H1 (cell line): ENCODE measurements at regions not wholly inside any gene's neighbourhood (a gene's known extent, or its start where the extent isn't known, plus 50 kb on each side); places are given as distances from the start of the nearest gene placed in this dataset.

Experiments
- CTCF ChIA-PET: fragments of 300-600 bp; sonication (Branson Sonifier 250); formaldehyde crosslinking; loops from one replicate; lab custom pipeline; 2021; ENCODE audit not compliant: partially characterized antibody; lab: Charles Lee
- POLR2A ChIA-PET: fragments of 300-600 bp; sonication (Branson Sonifier 250); formaldehyde crosslinking; loops from one replicate; lab custom pipeline; 2021; ENCODE audit warnings: inconsistent platforms; ENCODE audit not compliant: partially characterized antibody; lab: Charles Lee
- DNase-seq, 2 experiments: peaks; one replicate each; pipeline versions ENCODE4 v3.0.0 to v3.0.0-alpha.2; 2010 to 2022; ENCODE audit warnings: low spot score in 2 of 2, low read depth in 1 of 2, mixed read lengths in 1 of 2
- FAIRE-seq: peaks from 2 replicates; lab custom pipeline; 2011; peaks lifted over from hg19 to GRCh38; lab: Jason Lieb, UNC
- H2AFZ ChIP-seq: 2 replicates; pipeline ENCODE4 v1.8.1; 2012; ENCODE audit warnings: low read length, inconsistent platforms
- H2AK5ac ChIP-seq: 2 replicates; pipeline ENCODE4 v1.6.1; 2013; ENCODE audit warnings: low read depth, low read length
- H2BK120ac ChIP-seq: replicated peaks from 2 replicates; pipeline ENCODE3; 2013; ENCODE audit warnings: low read depth, low read length, inconsistent platforms
- H2BK12ac ChIP-seq: 2 replicates; pipeline ENCODE4 v1.6.1; 2013; ENCODE audit warnings: low read depth, low read length
- H2BK15ac ChIP-seq: 2 replicates; pipeline ENCODE4 v1.6.1; 2013; ENCODE audit warnings: low read length
- H2BK20ac ChIP-seq: 2 replicates; pipeline ENCODE4 v1.6.1; 2013; ENCODE audit warnings: low read length
- H2BK5ac ChIP-seq: 2 replicates; pipeline ENCODE4 v1.6.1; 2013; ENCODE audit warnings: low read depth, low read length
- H3K14ac ChIP-seq: 2 replicates; pipeline ENCODE4 v1.6.1; 2013; ENCODE audit warnings: inconsistent platforms; ENCODE audit not compliant: insufficient read length
- H3K18ac ChIP-seq: 2 replicates; pipeline ENCODE4 v1.6.1; 2013; ENCODE audit warnings: low read length; ENCODE audit errors: extremely low read depth
- H3K23ac ChIP-seq: 2 replicates; pipeline ENCODE4 v1.6.1; 2013; ENCODE audit warnings: inconsistent platforms; ENCODE audit not compliant: insufficient read length
- H3K23me2 ChIP-seq: 2 replicates; pipeline ENCODE4 v1.6.1; 2013; ENCODE audit warnings: low read depth, low read length
- H3K27ac ChIP-seq: 2 replicates; pipeline ENCODE4 v1.6.1; 2011; ENCODE audit warnings: low read depth, low read length, inconsistent platforms
- H3K27me3 ChIP-seq, 4 experiments: replicated peaks in 1 of 4; 1 replicate in 1 of 4; 2 replicates in 3 of 4; pipeline versions ENCODE4 v1.6.1 to v1.8.1; 2011 to 2013; ENCODE audit warnings: low read length in 3 of 4, mild to moderate bottlenecking in 3 of 4, inconsistent platforms in 2 of 4, mixed read lengths in 2 of 4, moderate library complexity in 1 of 4; ENCODE audit not compliant: control insufficient read depth in 3 of 4, insufficient read depth in 3 of 4; ENCODE audit errors: extremely low read depth in 1 of 4
- H3K36me3 ChIP-seq, 4 experiments: 2 replicates each; pipeline versions ENCODE4 v1.6.1 to v1.8.1; 2011 to 2013; ENCODE audit warnings: mild to moderate bottlenecking in 4 of 4, low read length in 3 of 4, moderate library complexity in 2 of 4, control low read depth in 1 of 4, inconsistent platforms in 1 of 4; ENCODE audit not compliant: insufficient read depth in 4 of 4, control insufficient read depth in 2 of 4
- H3K4ac ChIP-seq: replicated peaks from 2 replicates; pipeline ENCODE3; 2013; ENCODE audit warnings: low read length, low read depth, mixed read lengths, inconsistent platforms; ENCODE audit not compliant: insufficient read length
- H3K4me1 ChIP-seq, 4 experiments: replicated peaks in 1 of 4; 1 replicate in 1 of 4; 2 replicates in 3 of 4; pipeline versions ENCODE4 v1.6.1 to v1.8.1; 2011 to 2013; ENCODE audit warnings: low read length in 3 of 4, inconsistent platforms in 2 of 4, mixed read lengths in 1 of 4; ENCODE audit not compliant: insufficient read depth in 4 of 4, control insufficient read depth in 3 of 4
- H3K4me2 ChIP-seq, 2 experiments: 2 replicates each; pipeline versions ENCODE4 v1.6.1 to v1.8.1; 2011 to 2013; ENCODE audit warnings: low read depth in 2 of 2, low read length in 2 of 2, control low read depth in 1 of 2, inconsistent platforms in 1 of 2, mild to moderate bottlenecking in 1 of 2; ENCODE audit not compliant: insufficient read depth in 1 of 2
- H3K4me3 ChIP-seq, 4 experiments: fragments of 200-600, 300-600 bp in 1 of 4; sonication (generic), shearing (Covaris generic), sonication (Bioruptor Twin) in 1 of 4; 2 replicates each; pipeline versions ENCODE4 v1.5.1 to v1.8.1; 2011 to 2016; ENCODE audit warnings: low read length in 4 of 4, low read depth in 3 of 4, control low read depth in 2 of 4, inconsistent platforms in 2 of 4, mild to moderate bottlenecking in 2 of 4, mixed read lengths in 1 of 4, moderate library complexity in 1 of 4; ENCODE audit not compliant: insufficient read depth in 2 of 4; ENCODE audit errors: extremely low read depth in 1 of 4
- H3K56ac ChIP-seq: replicated peaks from 2 replicates; pipeline ENCODE3; 2013; ENCODE audit warnings: low read depth, mild to moderate bottlenecking, mixed read lengths, low read length, inconsistent platforms; ENCODE audit not compliant: insufficient read length
- H3K79me1 ChIP-seq: 2 replicates; pipeline ENCODE4 v1.6.1; 2013; ENCODE audit warnings: low read depth, low read length, control low read depth
- H3K79me2 ChIP-seq, 2 experiments: 2 replicates each; pipeline versions ENCODE4 v1.6.1 to v1.8.1; 2012 to 2013; ENCODE audit warnings: low read length in 2 of 2, mild to moderate bottlenecking in 2 of 2, inconsistent platforms in 1 of 2; ENCODE audit not compliant: insufficient read depth in 2 of 2, control insufficient read depth in 1 of 2
- H3K9ac ChIP-seq, 4 experiments: replicated peaks in 1 of 4; 1 replicate in 1 of 4; 2 replicates in 3 of 4; pipeline versions ENCODE4 v1.6.1 to v1.8.1; 2011 to 2013; ENCODE audit warnings: low read depth in 3 of 4, low read length in 3 of 4, control low read depth in 2 of 4, mild to moderate bottlenecking in 2 of 4, moderate library complexity in 2 of 4, inconsistent platforms in 1 of 4; ENCODE audit errors: extremely low read depth in 1 of 4
- H3K9me3 ChIP-seq, 2 experiments: 2 replicates each; pipeline versions ENCODE4 v1.6.1 to v1.8.1; 2012 to 2013; ENCODE audit warnings: mild to moderate bottlenecking in 2 of 2, moderate library complexity in 2 of 2, control low read depth in 1 of 2, inconsistent platforms in 1 of 2, low read depth in 1 of 2, low read length in 1 of 2, mixed read lengths in 1 of 2; ENCODE audit not compliant: insufficient read depth in 2 of 2
- H4K20me1 ChIP-seq, 2 experiments: replicated peaks in 1 of 2; 2 replicates each; pipeline versions ENCODE3 to v1.8.1; 2011 to 2013; ENCODE audit warnings: inconsistent platforms in 2 of 2, low read length in 2 of 2, mild to moderate bottlenecking in 1 of 2; ENCODE audit not compliant: insufficient read depth in 2 of 2, control insufficient read depth in 1 of 2
- H4K5ac ChIP-seq: 2 replicates; pipeline ENCODE4 v1.6.1; 2013; ENCODE audit warnings: low read length, low read depth, mixed read lengths, inconsistent platforms; ENCODE audit not compliant: insufficient read length
- H4K8ac ChIP-seq: 2 replicates; pipeline ENCODE4 v1.8.0; 2013; ENCODE audit warnings: mild to moderate bottlenecking, moderate library complexity, low read length, inconsistent platforms; ENCODE audit not compliant: insufficient read depth; ENCODE audit errors: extremely low read depth
- H4K91ac ChIP-seq: replicated peaks from 2 replicates; pipeline ENCODE3; 2013; ENCODE audit warnings: low read length, mixed read lengths, inconsistent platforms; ENCODE audit not compliant: insufficient read length
- EP300 ChIP-seq, 2 experiments: IDR thresholded peaks; 1 replicate in 1 of 2; 2 replicates in 1 of 2; pipeline ENCODE4 v1.6.1; 2011 to 2012; ENCODE audit warnings: low read depth in 2 of 2, low read length in 2 of 2, mild to moderate bottlenecking in 2 of 2, borderline replicate concordance in 1 of 2, inconsistent platforms in 1 of 2, moderate library complexity in 1 of 2
- JUND ChIP-seq: IDR thresholded peaks from 2 replicates; pipeline ENCODE4 v1.6.1; 2011; ENCODE audit warnings: mild to moderate bottlenecking, improper control_type of control experiment, low read length
- POLR2AphosphoS5 ChIP-seq: IDR thresholded peaks from 2 replicates; pipeline ENCODE4 v1.6.1; 2011; ENCODE audit warnings: low read depth, low read length
- RFX5 ChIP-seq: IDR thresholded peaks from 2 replicates; pipeline ENCODE4 v1.6.1; 2011; ENCODE audit warnings: low read depth, low read length, improper control_type of control experiment, borderline replicate concordance
- SIRT6 ChIP-seq: IDR thresholded peaks from one replicate; pipeline ENCODE4 v1.7.1; 2012; ENCODE audit warnings: low read length, inconsistent platforms
- SP4 ChIP-seq: IDR thresholded peaks from 2 replicates; pipeline ENCODE4 v1.6.1; 2012; ENCODE audit warnings: low read length, inconsistent platforms
- WGBS, 2 experiments: shearing (Covaris generic) in 1 of 2; methylation state at CpG; one replicate each; pipeline versions ENCODE4 v1.1.6 to v1.1.7; 2013 to 2015; ENCODE audit warnings: low lambda C conversion rate in 2 of 2, mixed read lengths in 2 of 2, inconsistent platforms in 1 of 2, low coverage in 1 of 2, missing lambda C conversion rate in 1 of 2; ENCODE audit not compliant: insufficient replicate concordance in 2 of 2, insufficient coverage in 1 of 2, insufficient read length in 1 of 2; ENCODE audit errors: extremely low coverage in 1 of 2, missing lambda C conversion rate in 1 of 2; 5-methylcytosine and 5-hydroxymethylcytosine counted together
- TF ChIP-seq, protein P1 (sequence below): IDR thresholded peaks from 2 replicates; pipeline ENCODE4 v1.6.1; 2012; ENCODE audit warnings: inconsistent platforms

DNA sequence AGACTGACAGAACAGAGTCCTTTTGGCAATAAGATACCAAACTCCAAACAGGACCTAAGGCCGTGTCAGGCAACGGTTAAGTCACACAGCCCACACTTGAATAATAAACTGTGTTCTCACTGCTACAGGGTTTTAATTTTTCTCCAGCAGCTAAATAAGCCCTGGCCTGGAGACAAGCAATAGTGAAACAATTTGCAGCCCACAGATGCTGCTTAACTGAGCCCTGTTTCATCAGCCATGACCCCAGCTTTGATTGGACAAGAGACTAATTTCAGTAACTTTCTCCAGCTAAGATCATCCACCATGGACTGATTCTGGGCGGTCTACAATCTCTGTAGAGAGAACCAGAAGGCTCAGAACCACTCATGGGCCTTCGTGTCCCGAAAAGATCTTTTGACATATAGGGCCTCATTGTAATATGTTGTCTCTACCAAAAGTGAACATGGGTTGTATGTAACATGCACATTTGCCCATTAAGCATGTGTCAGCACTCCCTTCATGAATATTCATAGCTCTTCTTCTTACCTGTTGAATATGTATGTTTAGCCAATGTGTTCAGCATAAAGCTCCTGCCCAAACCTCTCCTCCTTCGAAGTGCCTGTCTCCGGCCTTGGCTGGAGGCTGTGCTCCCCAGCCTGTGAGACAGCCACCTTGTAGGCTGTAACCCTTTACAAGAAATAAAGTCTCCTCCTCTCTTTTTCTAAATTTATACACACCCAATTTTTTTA is 223.1 kb upstream of the AKR1E2 start:
- WGBS, 2 experiments = 84% methylated on average over 7 of the region's 7 CpGs; no CpG with 5 or more reads in 1 of the 2 experiments
- H2BK20ac ChIP-seq = no peak overlapping the region
- H4K8ac ChIP-seq = no peak overlapping the region
- H3K27ac ChIP-seq = no peak overlapping the region
- H3K79me1 ChIP-seq = no peaks in the 10 kb centered on the region
- H3K79me2 ChIP-seq = no peaks in the 10 kb centered on the region
- no peak overlapping the region for H3K4me3 ChIP-seq
- no peak overlapping the region for H3K56ac ChIP-seq
- H2BK15ac ChIP-seq = no peak overlapping the region
- no peak overlapping the region for H2AFZ ChIP-seq
- DNase-seq = no peak
- ChIA-PET POLR2A (no interaction called here), CTCF (no interaction called here)
- H2BK5ac ChIP-seq = no peak overlapping the region
- no peaks in the 10 kb centered on the region for H4K20me1 ChIP-seq
- peaks cover 3 to 4% of the 10 kb centered on the region in 2 experiments; a peak in 2 of 4 replicates for H3K9me3 ChIP-seq
- H2BK120ac ChIP-seq = no peak overlapping the region
- no peak overlapping the region for H3K4ac ChIP-seq
- H3K4me2 ChIP-seq = no peak overlapping the region
- no peak overlapping the region for H2AK5ac ChIP-seq
- H3K9ac ChIP-seq = no peak overlapping the region
- no peak overlapping the region for H3K14ac ChIP-seq
- no peaks in the 10 kb centered on the region for H3K23me2 ChIP-seq
- H3K18ac ChIP-seq = no peak overlapping the region
- no peak for FAIRE-seq
- no peak overlapping the region for H4K5ac ChIP-seq
- no peaks in the 10 kb centered on the region for H3K36me3 ChIP-seq
- H3K23ac ChIP-seq = no peak overlapping the region
- no peak overlapping the region for H2BK12ac ChIP-seq
- no peaks in the 10 kb centered on the region for H3K27me3 ChIP-seq
- H4K91ac ChIP-seq = no peak overlapping the region
- no peaks in the 10 kb centered on the region for H3K4me1 ChIP-seq
- TF ChIP-seq POLR2AphosphoS5 (no peak), JUND (no peak), RFX5 (no peak), EP300 (IDR thresholded peaks at IDR 0.05; ENCODE audit: borderline replicate concordance in 1 of 2, low read depth in 2 of 2, low read length in 2 of 2) (no peak), SP4 (no peak), SIRT6 (no peak)
- TF ChIP-seq, protein P1, sequence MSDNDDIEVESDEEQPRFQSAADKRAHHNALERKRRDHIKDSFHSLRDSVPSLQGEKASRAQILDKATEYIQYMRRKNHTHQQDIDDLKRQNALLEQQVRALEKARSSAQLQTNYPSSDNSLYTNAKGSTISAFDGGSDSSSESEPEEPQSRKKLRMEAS = no peak
